ENCODE measurements at regions not wholly inside any gene's neighbourhood (a gene's known extent, or its start where the extent isn't known, plus 50 kb on each side); places are given as distances from the start of the nearest gene placed in this dataset.

DNA sequence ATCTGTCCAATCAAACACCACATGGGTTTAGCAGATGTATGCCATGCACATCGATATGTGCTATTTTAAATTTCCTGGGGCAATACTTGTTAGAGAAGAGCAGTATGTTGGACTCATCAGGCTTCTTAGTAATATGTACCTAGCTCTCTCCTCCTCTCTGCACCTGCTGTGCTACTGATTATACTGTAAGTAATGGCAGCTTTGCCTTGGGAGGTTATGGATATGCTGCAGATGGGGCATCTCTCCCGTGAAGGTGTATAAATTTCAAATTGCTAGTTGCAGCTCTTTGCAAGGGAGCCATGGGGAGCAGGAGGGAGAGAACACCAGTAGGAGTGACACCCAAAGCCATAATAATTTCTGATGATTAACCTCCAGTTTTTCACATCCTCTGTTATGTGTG lies 101.5 kb downstream of the SPATA31D1 start:
- H3K4me3 ChIP-seq = no peak overlapping the region
- H3K9me3 ChIP-seq = no peaks in the 10 kb centered on the region
- TF ChIP-seq, protein P1, sequence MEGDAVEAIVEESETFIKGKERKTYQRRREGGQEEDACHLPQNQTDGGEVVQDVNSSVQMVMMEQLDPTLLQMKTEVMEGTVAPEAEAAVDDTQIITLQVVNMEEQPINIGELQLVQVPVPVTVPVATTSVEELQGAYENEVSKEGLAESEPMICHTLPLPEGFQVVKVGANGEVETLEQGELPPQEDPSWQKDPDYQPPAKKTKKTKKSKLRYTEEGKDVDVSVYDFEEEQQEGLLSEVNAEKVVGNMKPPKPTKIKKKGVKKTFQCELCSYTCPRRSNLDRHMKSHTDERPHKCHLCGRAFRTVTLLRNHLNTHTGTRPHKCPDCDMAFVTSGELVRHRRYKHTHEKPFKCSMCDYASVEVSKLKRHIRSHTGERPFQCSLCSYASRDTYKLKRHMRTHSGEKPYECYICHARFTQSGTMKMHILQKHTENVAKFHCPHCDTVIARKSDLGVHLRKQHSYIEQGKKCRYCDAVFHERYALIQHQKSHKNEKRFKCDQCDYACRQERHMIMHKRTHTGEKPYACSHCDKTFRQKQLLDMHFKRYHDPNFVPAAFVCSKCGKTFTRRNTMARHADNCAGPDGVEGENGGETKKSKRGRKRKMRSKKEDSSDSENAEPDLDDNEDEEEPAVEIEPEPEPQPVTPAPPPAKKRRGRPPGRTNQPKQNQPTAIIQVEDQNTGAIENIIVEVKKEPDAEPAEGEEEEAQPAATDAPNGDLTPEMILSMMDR (IDR thresholded peaks at IDR 0.05) = no peak
- no peak for TF ChIP-seq POLR2A (IDR thresholded peaks at IDR 0.05)
- H3K27ac ChIP-seq = no peak overlapping the region
- H3K4me1 ChIP-seq = no peaks in the 10 kb centered on the region
- H3K27me3 ChIP-seq = no peaks in the 10 kb centered on the region
- no peak for DNase-seq
- intact Hi-C loops (cut with DNase I; ENCODE audit: low total_unique reads) = no loop called here
- no peaks in the 10 kb centered on the region for H3K36me3 ChIP-seq (ENCODE audit: low read depth, missing control alignments)
- WGBS, 2 donors = 92 to 93% methylated on average over 2 of the region's 2 CpGs

DNA sequence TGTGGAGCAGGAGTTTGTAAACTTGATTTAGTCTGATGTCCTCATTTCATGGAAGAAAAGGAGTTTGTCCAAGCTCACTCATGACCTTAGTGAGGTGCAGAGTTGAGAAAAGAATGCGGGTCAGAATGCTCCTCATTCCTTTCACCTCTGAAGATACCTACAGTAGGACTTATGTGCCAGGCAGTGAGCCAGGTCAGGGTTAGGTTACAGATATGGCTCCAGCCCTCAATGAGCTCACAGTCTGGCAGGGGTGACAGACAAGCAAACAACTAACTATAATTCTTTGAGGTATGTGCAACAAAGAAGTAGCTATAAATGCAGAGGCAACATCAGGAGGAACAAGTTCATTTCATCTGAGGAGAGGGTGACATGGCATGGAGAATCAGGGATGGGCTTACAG lies 102.5 kb downstream of the SPATA31D1 start:
- Histone ChIP-seq H3K36me3 (ENCODE audit: low read depth, missing control alignments) (no peaks in the 10 kb centered on the region), H3K4me3 (no peak overlapping the region), H3K27ac (no peak overlapping the region), H3K9me3 (no peaks in the 10 kb centered on the region), H3K4me1 (no peaks in the 10 kb centered on the region), H3K27me3 (no peaks in the 10 kb centered on the region)
- 69 to 78% methylated on average over 1 of the region's 1 CpG for WGBS, 2 donors
- TF ChIP-seq POLR2A (IDR thresholded peaks at IDR 0.05) = no peak
- TF ChIP-seq, protein P1 (IDR thresholded peaks at IDR 0.05) = no peak
- no peak for DNase-seq
- intact Hi-C loops (cut with DNase I; ENCODE audit: low total_unique reads) = no loop called here

DNA sequence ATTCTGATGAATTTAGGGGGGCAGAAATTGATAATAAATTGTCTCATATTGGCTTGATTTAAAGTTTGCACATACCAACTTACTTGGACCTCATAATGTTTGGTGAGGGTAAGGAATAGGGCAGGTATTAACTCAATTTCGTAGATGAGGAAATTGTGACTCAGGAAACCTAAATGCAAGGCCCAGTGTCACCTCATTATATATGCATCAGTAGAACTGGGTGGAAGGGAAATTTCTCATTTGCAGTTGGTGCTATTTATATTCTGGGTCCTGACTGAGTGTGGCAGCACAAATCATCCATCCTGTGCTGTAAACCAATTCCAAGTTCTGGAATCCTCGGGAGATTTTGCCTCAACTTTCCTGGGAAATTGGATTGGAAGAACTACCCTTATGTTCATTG lies 103.0 kb downstream of the SPATA31D1 start:
- intact Hi-C loops (cut with DNase I; ENCODE audit: low total_unique reads) = no loop called here
- no peak overlapping the region for H3K27ac ChIP-seq
- TF ChIP-seq POLR2A (IDR thresholded peaks at IDR 0.05) = no peak
- TF ChIP-seq, protein P1 (IDR thresholded peaks at IDR 0.05) = no peak
- DNase-seq = no peak
- H3K4me1 ChIP-seq = no peaks in the 10 kb centered on the region
- no peaks in the 10 kb centered on the region for H3K27me3 ChIP-seq
- 95 to 96% methylated on average over 2 of the region's 2 CpGs for WGBS, 2 donors
- no peaks in the 10 kb centered on the region for H3K36me3 ChIP-seq (ENCODE audit: low read depth, missing control alignments)
- no peak overlapping the region for H3K4me3 ChIP-seq
- H3K9me3 ChIP-seq = no peaks in the 10 kb centered on the region

DNA sequence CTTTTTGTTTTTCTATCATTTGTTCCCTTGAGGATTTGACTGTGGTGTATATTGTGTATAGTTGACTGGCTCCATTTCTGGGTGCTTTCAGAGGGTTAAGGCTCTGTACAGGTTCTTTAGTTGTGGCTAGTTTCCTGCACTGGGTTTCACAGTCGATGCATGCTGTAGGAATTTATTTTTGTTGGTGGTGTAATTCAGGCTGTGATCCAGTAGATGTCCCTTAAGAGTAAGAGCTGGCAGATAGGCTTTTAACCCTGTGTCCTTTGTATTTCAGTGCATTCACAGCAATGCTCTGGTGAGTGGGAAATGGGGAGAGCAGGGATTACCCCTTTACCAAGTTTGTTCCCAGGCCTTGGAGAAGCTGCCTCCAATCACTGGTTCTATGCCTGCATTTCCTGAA lies 112.9 kb downstream of the SPATA31D1 start:
- DNase-seq = no peak
- 100% methylated on average over 1 of the region's 1 CpG for WGBS, 2 donors

DNA sequence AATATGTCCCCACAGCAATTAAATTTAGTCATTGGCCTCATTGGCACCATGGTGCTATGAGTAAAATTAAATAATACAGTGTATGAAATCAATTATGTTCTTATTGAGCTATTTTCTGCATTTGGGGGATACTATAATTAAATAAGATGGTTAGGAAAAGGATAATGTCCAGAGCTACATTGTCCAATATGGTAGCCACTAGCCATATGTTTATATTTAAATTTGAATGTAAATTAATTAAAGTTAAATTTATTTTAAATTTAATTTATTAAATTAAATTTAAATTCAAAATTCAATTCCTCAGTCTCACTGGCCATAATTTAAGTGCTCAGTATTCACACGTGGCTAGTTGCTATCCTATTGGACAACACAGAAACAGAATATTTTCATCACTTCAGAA lies 115.7 kb downstream of the SPATA31D1 start:
- Histone ChIP-seq H3K27me3 (no peaks in the 10 kb centered on the region), H3K27ac (no peak overlapping the region), H3K4me3 (no peak overlapping the region), H3K9me3 (no peaks in the 10 kb centered on the region), H3K4me1 (no peaks in the 10 kb centered on the region), H3K36me3 (ENCODE audit: low read depth, missing control alignments) (no peaks in the 10 kb centered on the region)
- DNase-seq = no peak
- intact Hi-C loops (cut with DNase I; ENCODE audit: low total_unique reads) = no loop called here
- TF ChIP-seq POLR2A (IDR thresholded peaks at IDR 0.05) = no peak
- TF ChIP-seq, protein P1 (IDR thresholded peaks at IDR 0.05) = no peak
- 91 to 94% methylated on average over 1 of the region's 1 CpG for WGBS, 2 donors

More for the DNA sequence above, 112.9 kb downstream of the SPATA31D1 start:
- H3K4me3 ChIP-seq = no peak overlapping the region
- no peaks in the 10 kb centered on the region for H3K4me1 ChIP-seq
- H3K36me3 ChIP-seq (ENCODE audit: low read depth, missing control alignments) = no peaks in the 10 kb centered on the region
- intact Hi-C loops (cut with DNase I; ENCODE audit: low total_unique reads) = no loop called here
- TF ChIP-seq POLR2A (IDR thresholded peaks at IDR 0.05) = no peak
- TF ChIP-seq, protein P1 (IDR thresholded peaks at IDR 0.05) = no peak
- H3K27me3 ChIP-seq = no peaks in the 10 kb centered on the region
- no peaks in the 10 kb centered on the region for H3K9me3 ChIP-seq
- no peak overlapping the region for H3K27ac ChIP-seq

Data from testis (tissue), 2 donors.